HepG2 (cell line): ENCODE measurements at regions not wholly inside any gene's neighbourhood (a gene's known extent, or its start where the extent isn't known, plus 50 kb on each side); places are given as distances from the start of the nearest gene placed in this dataset.

ENCODE experiments used
- ATAC-seq: fragments of 200-7000 bp; cut with Tn5 transposase; 3 replicates; pipeline ENCODE4 v1.9.1; 2020; ENCODE audit warnings: mild to moderate bottlenecking, moderate library complexity
- BruUV-seq: library from RNA; stranded (reverse); fragments of 400-500 nt; replicated peaks from 2 replicates; lab custom pipeline; 2021; lab: Mats Ljungman, UMichigan
- CTCF ChIA-PET: fragments of 300-600 bp; formaldehyde crosslinking; extraction: SDS; loops from one replicate; lab custom pipeline; 2021; ENCODE audit warnings: low total read pairs, inconsistent platforms, low intra/inter-chr PET ratio; lab: Yijun Ruan, JAX
- POLR2A ChIA-PET: fragments of 350-600 bp; sonication (Branson Sonifier 250); formaldehyde crosslinking; loops from one replicate; lab custom pipeline; 2020; ENCODE audit warnings: antibody characterized with exemption, inconsistent platforms; lab: Yijun Ruan, JAX
- DNase-seq: peaks from one replicate; pipeline ENCODE4 v3.0.0-alpha.2; 2015; ENCODE audit warnings: low spot score
- FAIRE-seq: peaks from 3 replicates; lab custom pipeline; 2011; peaks lifted over from hg19 to GRCh38; lab: Jason Lieb, UNC
- H2AFZ ChIP-seq: one replicate; pipeline ENCODE4 v1.6.1; 2011; ENCODE audit warnings: low read length, inconsistent platforms
- H3K27ac ChIP-seq: fragments of 300-600 bp; 3 replicates; pipeline ENCODE4 v1.8.0; 2011; ENCODE audit warnings: mixed run types, mild to moderate bottlenecking, mixed read lengths, low read length, inconsistent platforms; ENCODE audit not compliant: insufficient read depth; ENCODE audit errors: extremely low read length
- H3K27me3 ChIP-seq, 2 experiments: fragments of 200-600 bp in 1 of 2; 2 replicates in 1 of 2; 3 replicates in 1 of 2; pipeline versions ENCODE4 v1.6.0 to v1.8.0; 2011; ENCODE audit warnings: low read length in 2 of 2, mild to moderate bottlenecking in 2 of 2, moderate library complexity in 2 of 2, inconsistent platforms in 1 of 2; ENCODE audit not compliant: insufficient read depth in 2 of 2, control insufficient read depth in 1 of 2
- H3K36me3 ChIP-seq, 2 experiments: fragments of 200-600 bp in 1 of 2; replicated peaks in 1 of 2; 2 replicates in 1 of 2; 3 replicates in 1 of 2; pipeline versions ENCODE4 v1.5.1 to v1.8.0; 2011; ENCODE audit warnings: low read length in 2 of 2, inconsistent platforms in 1 of 2; ENCODE audit not compliant: insufficient read depth in 2 of 2, control insufficient read depth in 1 of 2
- H3K4me1 ChIP-seq: 2 replicates; pipeline ENCODE4 v1.5.1; 2012; ENCODE audit warnings: low read length, inconsistent platforms; ENCODE audit not compliant: insufficient read depth
- H3K4me2 ChIP-seq: 2 replicates; pipeline ENCODE4 v1.6.0; 2011; ENCODE audit warnings: low read depth, low read length, inconsistent platforms
- H3K4me3 ChIP-seq, 3 experiments: fragments of 200-600 bp in 1 of 3; sonication (generic), shearing (Covaris generic) in 1 of 3; replicated peaks in 1 of 3; 2 replicates each; pipeline ENCODE4 v1.5.1; 2011 to 2016; ENCODE audit warnings: low read length in 3 of 3, inconsistent platforms in 2 of 3, low read depth in 2 of 3, mild to moderate bottlenecking in 2 of 3, control low read depth in 1 of 3, mixed read lengths in 1 of 3; ENCODE audit not compliant: insufficient read depth in 1 of 3
- H3K79me2 ChIP-seq: one replicate; pipeline ENCODE4 v1.6.1; 2011; ENCODE audit warnings: low read length, inconsistent platforms; ENCODE audit not compliant: insufficient read depth
- H3K9ac ChIP-seq: 2 replicates; pipeline ENCODE4 v1.6.0; 2011; ENCODE audit warnings: mild to moderate bottlenecking, low read depth, low read length, inconsistent platforms; ENCODE audit not compliant: insufficient read depth
- H3K9me3 ChIP-seq: 2 replicates; pipeline ENCODE4 v1.5.1; 2012; ENCODE audit warnings: mild to moderate bottlenecking, low read length
- H4K20me1 ChIP-seq: 2 replicates; pipeline ENCODE4 v1.6.0; 2011; ENCODE audit warnings: inconsistent platforms, mild to moderate bottlenecking, low read length, moderate library complexity; ENCODE audit not compliant: insufficient read depth
- CREB3 ChIP-seq: sonication (generic); formaldehyde crosslinking; IDR thresholded peaks from 2 replicates; pipeline ENCODE4 v1.5.0; 2020; ENCODE audit warnings: missing genetic modification reagents
- MXI1 ChIP-seq: IDR thresholded peaks from 3 replicates; pipeline ENCODE4 v1.6.1; 2012; ENCODE audit warnings: low read depth, low read length, inconsistent platforms, borderline replicate concordance
- NFE2 ChIP-seq: sonication (generic); formaldehyde crosslinking; IDR thresholded peaks from 2 replicates; pipeline ENCODE4 v1.4.0; 2020; ENCODE audit warnings: missing genetic modification reagents
- RAD51 ChIP-seq: fragments of 450-650 bp; IDR thresholded peaks from 2 replicates; pipeline ENCODE4 v1.6.1; 2016; ENCODE audit warnings: borderline replicate concordance
- ZMAT5 ChIP-seq: sonication (generic); formaldehyde crosslinking; IDR thresholded peaks from 2 replicates; pipeline ENCODE4 v1.5.0; 2020; ENCODE audit warnings: mild to moderate bottlenecking, low read depth, missing genetic modification reagents, borderline replicate concordance
- ZNF230 ChIP-seq: sonication (generic); formaldehyde crosslinking; IDR thresholded peaks from 2 replicates; pipeline ENCODE4 v1.4.0; 2020; ENCODE audit warnings: mild to moderate bottlenecking, missing genetic modification reagents
- ZNF30 ChIP-seq: sonication (generic); formaldehyde crosslinking; IDR thresholded peaks from 2 replicates; pipeline ENCODE4 v1.5.0; 2020; ENCODE audit warnings: mild to moderate bottlenecking, missing genetic modification reagents
- ZNF333 ChIP-seq: sonication (generic); formaldehyde crosslinking; IDR thresholded peaks from 2 replicates; pipeline ENCODE4 v1.4.0; 2020; ENCODE audit warnings: mild to moderate bottlenecking, missing genetic modification reagents, borderline replicate concordance
- ZNF629 ChIP-seq: sonication (generic); formaldehyde crosslinking; conservative IDR thresholded peaks from 2 replicates; pipeline ENCODE4 v1.5.0; 2020; ENCODE audit warnings: missing genetic modification reagents
- ZNF740 ChIP-seq: sonication (generic); formaldehyde crosslinking; IDR thresholded peaks from 2 replicates; pipeline ENCODE4 v1.4.0; 2020; ENCODE audit warnings: missing genetic modification reagents
- WGBS: methylation state at CpG from one replicate; pipeline ENCODE4 v1.1.6; 2017; ENCODE audit warnings: low lambda C conversion rate; 5-methylcytosine and 5-hydroxymethylcytosine counted together
- in situ Hi-C: cut with HindIII; loops from 2 replicates; pipeline ENCODE4 v1.10.0; 2017; ENCODE audit warnings: low pct_unique_long_range_greater_than_20kb; ENCODE audit not compliant: extremely low pct_ligation_motif_present
- intact Hi-C: fragments of 100-400 bp; cut with micrococcal nuclease; formaldehyde crosslinking; loops from one replicate; pipeline ENCODE4 v1.10.0; 2022; ENCODE audit not compliant: unreplicated experiment
- TF ChIP-seq, protein P1 (sequence below), 2 experiments: sonication (generic) in 1 of 2; formaldehyde crosslinking in 1 of 2; IDR thresholded peaks; 2 replicates each; pipeline versions ENCODE4 v1.4.0 to v1.6.1; 2018 to 2020; ENCODE audit warnings: missing genetic modification reagents in 2 of 2, borderline replicate concordance in 1 of 2, low read depth in 1 of 2, mild to moderate bottlenecking in 1 of 2, missing biosample characterization in 1 of 2
- TF ChIP-seq, protein P2 (sequence below): sonication (generic); formaldehyde crosslinking; IDR thresholded peaks from 2 replicates; pipeline ENCODE4 v1.4.0; 2020; ENCODE audit warnings: missing genetic modification reagents

DNA sequence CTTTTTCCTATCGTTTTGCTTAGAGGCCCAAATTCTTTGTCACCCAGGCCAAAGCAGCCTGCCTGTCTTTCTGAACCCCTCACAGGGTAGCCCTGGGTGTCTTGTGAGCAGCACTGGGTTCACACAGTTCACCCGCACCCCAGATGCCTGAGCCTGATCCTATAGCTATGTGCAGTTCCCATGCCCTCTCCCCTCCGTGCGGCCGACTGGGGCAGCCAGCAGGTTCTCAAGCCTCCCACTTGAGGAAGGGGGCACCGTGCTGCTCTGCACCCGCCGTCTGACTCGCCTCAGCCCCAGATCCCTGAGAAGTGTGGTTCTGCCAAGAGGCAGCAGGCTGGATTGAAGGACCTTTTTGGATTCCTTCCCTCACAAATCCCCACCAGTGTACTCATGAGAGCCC lies 89.0 kb downstream of the PSMB1 start:
- H3K27me3 ChIP-seq: peaks cover 14 to 49% of the 10 kb centered on the region in 2 experiments
- H3K4me2 ChIP-seq: no peak overlapping the region
- H3K9ac ChIP-seq: no peak overlapping the region
- ChIA-PET CTCF (no interaction called here), POLR2A (no interaction called here)
- 20% methylated on average over 8 of the region's 9 CpGs for WGBS
- intact Hi-C loops: no loop called here
- no peaks in the 10 kb centered on the region for H3K4me1 ChIP-seq
- H3K27ac ChIP-seq: no peak overlapping the region
- no peak overlapping the region for H3K4me3 ChIP-seq
- ATAC-seq (peak; percentile 16; the same call in 1 of the 3 replicates), DNase-seq (no peak), FAIRE-seq (no peak)
- H3K79me2 ChIP-seq: no peaks in the 10 kb centered on the region
- in situ Hi-C loops: no loop called here
- TF ChIP-seq ZMAT5: no peak
- no peak overlapping the region for H2AFZ ChIP-seq
- peaks cover 17% of the 10 kb centered on the region for H3K9me3 ChIP-seq
- no peaks in the 10 kb centered on the region for H3K36me3 ChIP-seq
- BruUV-seq: no TSS peak
- peaks cover 4% of the 10 kb centered on the region; the same call in 1 of the 2 replicates for H4K20me1 ChIP-seq

- no TSS peak for BruUV-seq
- H4K20me1 ChIP-seq: peaks cover 4% of the 10 kb centered on the region; the same call in 1 of the 2 replicates
- H3K27ac ChIP-seq: no peak overlapping the region
- FAIRE-seq: no peak
- in situ Hi-C loops: no loop called here
- DNase-seq: no peak
- peaks cover 14 to 49% of the 10 kb centered on the region in 2 experiments for H3K27me3 ChIP-seq
- peaks cover 14% of the 10 kb centered on the region for H3K9me3 ChIP-seq
- no peak overlapping the region for H2AFZ ChIP-seq
- H3K79me2 ChIP-seq: no peaks in the 10 kb centered on the region
- no peaks in the 10 kb centered on the region for H3K36me3 ChIP-seq
- H3K4me2 ChIP-seq: no peak overlapping the region
- no peak overlapping the region for H3K9ac ChIP-seq
- CTCF ChIA-PET: no interaction called here
- ATAC-seq: no peak
- no peak for TF ChIP-seq ZNF333 (CRISPR knock-in tag)
- TF ChIP-seq ZNF230 (CRISPR knock-in tag): no peak
- no peak for TF ChIP-seq CREB3 (CRISPR knock-in tag)
- TF ChIP-seq ZNF629 (CRISPR knock-in tag): no peak
- no peak for TF ChIP-seq RAD51
- TF ChIP-seq, protein P1, sequence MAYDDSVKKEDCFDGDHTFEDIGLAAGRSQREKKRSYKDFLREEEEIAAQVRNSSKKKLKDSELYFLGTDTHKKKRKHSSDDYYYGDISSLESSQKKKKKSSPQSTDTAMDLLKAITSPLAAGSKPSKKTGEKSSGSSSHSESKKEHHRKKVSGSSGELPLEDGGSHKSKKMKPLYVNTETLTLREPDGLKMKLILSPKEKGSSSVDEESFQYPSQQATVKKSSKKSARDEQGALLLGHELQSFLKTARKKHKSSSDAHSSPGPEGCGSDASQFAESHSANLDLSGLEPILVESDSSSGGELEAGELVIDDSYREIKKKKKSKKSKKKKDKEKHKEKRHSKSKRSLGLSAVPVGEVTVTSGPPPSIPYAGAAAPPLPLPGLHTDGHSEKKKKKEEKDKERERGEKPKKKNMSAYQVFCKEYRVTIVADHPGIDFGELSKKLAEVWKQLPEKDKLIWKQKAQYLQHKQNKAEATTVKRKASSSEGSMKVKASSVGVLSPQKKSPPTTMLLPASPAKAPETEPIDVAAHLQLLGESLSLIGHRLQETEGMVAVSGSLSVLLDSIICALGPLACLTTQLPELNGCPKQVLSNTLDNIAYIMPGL (CRISPR knock-in tag; IDR thresholded peaks at IDR 0.05; ENCODE audit: borderline replicate concordance in 1 of 2, low read depth in 1 of 2): no peak
- TF ChIP-seq MXI1: no peak
- TF ChIP-seq, protein P2, sequence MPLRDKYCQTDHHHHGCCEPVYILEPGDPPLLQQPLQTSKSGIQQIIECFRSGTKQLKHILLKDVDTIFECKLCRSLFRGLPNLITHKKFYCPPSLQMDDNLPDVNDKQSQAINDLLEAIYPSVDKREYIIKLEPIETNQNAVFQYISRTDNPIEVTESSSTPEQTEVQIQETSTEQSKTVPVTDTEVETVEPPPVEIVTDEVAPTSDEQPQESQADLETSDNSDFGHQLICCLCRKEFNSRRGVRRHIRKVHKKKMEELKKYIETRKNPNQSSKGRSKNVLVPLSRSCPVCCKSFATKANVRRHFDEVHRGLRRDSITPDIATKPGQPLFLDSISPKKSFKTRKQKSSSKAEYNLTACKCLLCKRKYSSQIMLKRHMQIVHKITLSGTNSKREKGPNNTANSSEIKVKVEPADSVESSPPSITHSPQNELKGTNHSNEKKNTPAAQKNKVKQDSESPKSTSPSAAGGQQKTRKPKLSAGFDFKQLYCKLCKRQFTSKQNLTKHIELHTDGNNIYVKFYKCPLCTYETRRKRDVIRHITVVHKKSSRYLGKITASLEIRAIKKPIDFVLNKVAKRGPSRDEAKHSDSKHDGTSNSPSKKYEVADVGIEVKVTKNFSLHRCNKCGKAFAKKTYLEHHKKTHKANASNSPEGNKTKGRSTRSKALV (CRISPR knock-in tag): no peak
- no peak for TF ChIP-seq ZNF740 (CRISPR knock-in tag)
- no peak for TF ChIP-seq ZNF30 (CRISPR knock-in tag)
- no peak for TF ChIP-seq NFE2 (CRISPR knock-in tag)
- POLR2A ChIA-PET: no interaction called here
- 42% methylated on average over 17 of the region's 22 CpGs for WGBS
- no peaks in the 10 kb centered on the region for H3K4me1 ChIP-seq
- H3K4me3 ChIP-seq: no peak overlapping the region
- intact Hi-C loops: no loop called here
These were observed 89.9 kb downstream of the PSMB1 start for GRCh38 chr6:170463101-170463721.
